ENCODE measurements at regions not wholly inside any gene's neighbourhood (a gene's known extent, or its start where the extent isn't known, plus 50 kb on each side); places are given as distances from the start of the nearest gene placed in this dataset.

DNA sequence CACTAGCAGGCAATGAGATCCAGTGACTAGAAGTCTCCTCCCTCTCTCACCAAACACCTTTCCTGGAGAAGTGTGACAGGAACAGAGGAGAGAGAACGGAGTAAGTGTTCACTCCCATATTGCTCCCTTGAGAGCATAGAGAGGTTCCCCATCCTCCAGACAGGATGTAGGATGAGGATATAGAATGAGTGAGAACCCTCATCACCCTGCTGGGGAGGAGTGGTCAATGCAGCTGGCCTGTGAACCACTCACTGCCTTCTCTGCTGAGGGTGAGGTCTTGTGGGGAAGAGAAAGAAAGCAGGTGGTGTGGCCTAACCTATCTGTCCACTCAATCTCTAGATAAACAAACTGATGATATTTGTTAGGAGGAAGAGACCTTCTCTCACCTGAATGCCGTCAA, 386.6 kb downstream of the PCDH20 start:
- no peak for DNase-seq (ENCODE audit: low read depth)

DNA sequence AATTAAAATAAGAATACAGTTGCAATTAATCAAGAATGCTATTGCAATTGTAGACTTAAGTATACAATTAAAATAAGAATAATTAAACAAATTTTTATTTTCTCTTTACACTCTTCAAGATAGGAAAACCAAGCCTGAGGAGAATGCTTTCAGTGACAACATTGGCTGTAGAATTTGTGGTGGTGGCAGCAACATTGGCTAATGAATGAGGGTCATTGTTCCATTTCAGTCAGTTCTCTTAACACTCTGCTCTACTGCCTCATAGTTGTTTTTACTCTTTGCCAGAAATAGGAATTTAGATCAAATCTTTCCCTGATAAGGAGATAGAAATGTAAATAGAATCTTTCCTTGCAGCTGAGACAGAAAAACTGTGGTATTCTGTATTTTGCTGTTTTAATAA, 391.6 kb downstream of the PCDH20 start:
- no peak for DNase-seq (ENCODE audit: low read depth)

DNA sequence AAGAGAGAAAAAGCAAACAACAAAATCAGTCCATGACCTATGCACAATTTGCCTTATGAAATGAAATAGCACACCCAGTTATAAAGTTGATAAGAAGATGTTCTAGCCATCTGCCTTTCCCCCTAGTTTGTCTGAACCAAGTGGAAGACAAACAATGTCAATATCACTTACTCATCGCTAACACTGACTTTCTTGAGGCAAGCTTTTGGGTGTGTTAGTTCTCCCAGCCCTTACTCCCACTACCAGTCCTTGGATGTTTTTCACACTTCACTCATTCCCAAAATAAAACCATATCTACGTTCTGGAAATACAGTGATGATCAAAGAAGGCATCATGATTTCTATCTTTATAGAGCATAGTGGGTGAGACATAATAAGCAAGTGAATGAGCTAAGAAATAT, 393.8 kb downstream of the PCDH20 start:
- no peak for DNase-seq (ENCODE audit: low read depth)

DNA sequence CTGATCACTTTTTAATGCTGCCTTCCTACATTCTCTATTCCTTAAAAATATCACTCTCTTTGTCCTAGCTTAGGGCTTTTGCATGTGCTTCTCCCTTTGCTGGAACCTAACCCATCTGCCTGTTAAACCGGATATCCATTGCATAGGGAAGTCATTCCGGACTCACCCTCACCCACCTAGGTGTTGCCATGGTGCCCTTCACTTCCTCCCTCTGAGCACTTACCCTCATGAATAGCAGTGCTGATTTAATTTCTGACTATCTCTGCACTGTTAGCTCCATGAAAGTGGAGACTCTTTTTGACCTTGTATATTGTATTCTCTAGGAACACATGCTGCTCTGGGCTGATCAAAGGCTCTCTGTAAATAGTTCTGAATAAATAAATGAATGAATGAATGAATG, 401.9 kb downstream of the PCDH20 start:
- DNase-seq (ENCODE audit: low read depth) = no peak

DNA sequence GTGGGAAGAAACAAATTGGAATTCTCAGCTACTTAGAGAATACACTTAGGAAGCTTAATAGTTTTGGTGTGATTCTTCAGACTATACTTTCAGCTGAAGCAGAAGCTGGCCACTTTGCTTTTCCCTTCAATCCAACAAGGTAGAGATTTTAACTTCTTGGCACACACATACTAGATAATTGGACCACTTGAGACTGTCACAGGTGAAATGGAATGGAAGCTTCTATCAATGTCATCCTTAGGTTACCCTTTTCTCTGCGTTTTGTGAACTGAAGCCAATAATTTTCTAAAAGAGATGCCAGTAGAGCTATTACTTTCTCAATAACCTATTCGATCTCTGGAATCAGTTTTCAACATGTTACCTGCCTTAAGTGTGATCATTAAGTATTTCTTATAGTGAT, 405.3 kb downstream of the PCDH20 start:
- DNase-seq (ENCODE audit: low read depth) = no peak

GRCh38 chr13:61002686-61003085, 413.0 kb downstream of the PCDH20 start:
- DNase-seq (ENCODE audit: low read depth) = no peak

GRCh38 chr13:60990032-60990733, 425.5 kb downstream of the PCDH20 start:
- DNase-seq (ENCODE audit: low read depth) = no peak

DNA sequence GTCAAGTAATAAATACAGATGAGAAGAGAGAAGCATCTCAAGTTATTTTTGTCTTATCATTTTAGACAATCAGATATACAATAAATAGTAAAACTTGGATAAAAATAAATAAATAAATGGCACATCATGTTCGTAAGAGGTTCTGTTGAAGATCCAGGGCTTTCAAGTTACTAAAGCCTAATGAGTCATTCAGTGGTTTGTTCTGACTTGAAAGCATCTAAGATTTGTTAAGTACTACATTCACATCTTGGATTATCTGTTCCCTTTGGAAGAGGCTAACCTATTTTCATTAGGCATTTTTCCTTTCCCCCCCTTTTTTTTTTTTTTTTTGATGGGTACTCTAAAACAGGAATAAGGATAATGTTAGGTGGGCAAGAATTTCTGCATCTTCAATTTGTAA, 429.3 kb downstream of the PCDH20 start:
- DNase-seq (ENCODE audit: low read depth) = no peak

DNA sequence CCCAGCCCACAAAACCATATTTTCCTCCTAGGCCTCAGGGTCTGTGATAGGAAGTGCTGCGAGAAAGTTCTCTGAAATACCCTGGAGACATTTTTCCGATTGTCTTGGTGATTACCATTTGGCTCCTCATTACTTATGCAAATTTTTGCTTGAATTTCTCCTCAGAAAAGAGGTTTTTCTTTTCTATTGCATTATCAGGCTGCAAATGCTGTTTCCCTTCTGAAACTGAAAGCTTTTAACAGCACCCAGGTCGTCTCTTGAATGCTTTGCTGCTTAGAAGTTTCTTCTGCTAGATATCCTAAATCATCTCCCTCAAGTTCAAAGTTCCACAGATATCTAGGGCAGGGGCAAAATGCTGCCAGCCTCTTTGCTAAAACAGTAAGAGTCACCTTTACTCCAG, 434.2 kb downstream of the PCDH20 start:
- no peak for DNase-seq (ENCODE audit: low read depth)

GRCh38 chr13:60976367-60976766, 439.3 kb downstream of the PCDH20 start:
- no peak for DNase-seq (ENCODE audit: low read depth)

DNA sequence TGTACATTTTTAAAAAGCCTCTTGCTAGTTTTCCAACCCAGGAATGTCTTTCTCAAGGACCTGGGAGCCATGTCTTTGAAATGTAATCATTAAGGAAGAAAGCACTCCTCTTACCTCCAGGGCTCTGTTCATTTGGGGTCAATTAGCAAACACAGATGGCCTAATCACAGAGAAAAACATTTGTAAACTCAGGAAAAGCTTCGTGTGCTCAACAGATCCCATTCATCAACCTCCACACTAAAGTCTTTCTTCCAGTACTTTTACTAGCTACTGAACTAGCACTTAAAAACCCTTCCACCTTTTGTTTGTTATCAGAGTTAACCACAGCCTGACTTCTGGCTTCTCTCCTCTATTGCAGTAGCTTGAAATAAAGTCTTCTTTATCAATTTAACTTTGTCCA, 441.4 kb downstream of the PCDH20 start:
- no peak for DNase-seq (ENCODE audit: low read depth)

- DNase-seq (ENCODE audit: low read depth) = no peak
These were observed 442.1 kb downstream of the PCDH20 start for GRCh38 chr13:60973529-60973928.

DNA sequence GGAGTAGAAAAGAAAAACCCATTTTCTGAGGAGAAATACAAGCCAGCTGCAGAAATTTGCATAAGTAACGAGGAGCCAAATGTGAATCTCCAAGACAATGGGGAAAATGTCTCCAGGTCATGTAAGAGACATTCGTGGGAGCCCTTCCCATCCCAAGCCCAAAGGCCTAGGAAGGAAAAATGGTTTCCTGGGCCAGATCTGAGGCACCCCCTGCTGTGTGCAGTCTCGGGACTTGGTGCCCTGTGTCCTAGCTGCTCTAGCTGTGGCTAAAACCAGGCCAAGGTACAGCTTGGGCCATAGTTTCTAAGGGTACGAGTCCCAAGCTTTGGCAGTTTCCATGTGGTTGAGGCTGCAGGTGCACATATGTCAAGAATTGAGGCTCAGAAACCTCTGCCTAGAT, 444.9 kb downstream of the PCDH20 start:
- DNase-seq (ENCODE audit: low read depth) = no peak

- DNase-seq (ENCODE audit: low read depth) = no peak
These were observed 446.0 kb downstream of the PCDH20 start for GRCh38 chr13:60969656-60970055.

DNA sequence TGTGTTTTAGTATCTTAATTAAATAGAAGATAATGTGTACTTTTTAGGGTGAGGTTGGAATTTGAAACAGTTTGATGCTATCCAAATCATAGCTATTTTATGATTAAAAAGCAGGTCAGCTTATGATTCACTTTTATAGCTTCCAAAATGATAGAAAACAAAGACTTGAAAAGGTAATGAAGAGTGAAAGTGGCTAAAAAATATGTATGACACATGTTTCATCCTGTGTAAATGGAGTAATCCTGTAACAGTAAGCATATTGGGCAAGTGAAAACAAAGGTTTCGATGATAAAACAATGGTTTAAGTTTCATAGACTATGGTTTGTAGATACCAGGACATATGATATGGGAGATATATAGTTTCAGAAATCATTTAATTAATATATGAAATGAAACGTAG, 456.2 kb downstream of the PCDH20 start:
- DNase-seq (ENCODE audit: low read depth) = no peak

DNA sequence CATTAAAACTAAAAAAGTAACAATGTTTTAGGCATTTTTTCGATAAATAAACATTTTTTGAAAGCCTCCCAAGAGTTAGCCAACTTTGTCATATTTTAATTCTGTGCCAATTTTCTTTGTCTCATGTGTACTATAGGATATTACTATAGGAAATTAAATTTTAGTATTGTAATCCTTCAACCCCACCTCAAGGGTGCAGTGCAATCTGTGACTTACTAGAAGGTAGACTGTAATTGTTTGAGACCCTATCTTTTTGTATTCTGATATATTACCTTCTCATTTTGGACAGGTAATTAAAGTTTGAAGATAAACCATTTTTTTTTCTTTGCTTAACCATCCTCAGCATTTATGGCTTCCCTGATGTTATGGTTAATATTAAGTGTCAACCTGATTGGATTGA, 457.8 kb downstream of the PCDH20 start:
- no peak for DNase-seq (ENCODE audit: low read depth)

GRCh38 chr13:60945396-60945795, 470.3 kb downstream of the PCDH20 start:
- DNase-seq (ENCODE audit: low read depth) = no peak

GRCh38 chr13:60944863-60945262, 470.8 kb downstream of the PCDH20 start:
- no peak for DNase-seq (ENCODE audit: low read depth)

- DNase-seq (ENCODE audit: low read depth) = no peak
These were observed 471.6 kb downstream of the PCDH20 start for GRCh38 chr13:60944016-60944415.

GRCh38 chr13:60936281-60936680, 479.4 kb downstream of the PCDH20 start:
- no peak for DNase-seq (ENCODE audit: low read depth)

DNA sequence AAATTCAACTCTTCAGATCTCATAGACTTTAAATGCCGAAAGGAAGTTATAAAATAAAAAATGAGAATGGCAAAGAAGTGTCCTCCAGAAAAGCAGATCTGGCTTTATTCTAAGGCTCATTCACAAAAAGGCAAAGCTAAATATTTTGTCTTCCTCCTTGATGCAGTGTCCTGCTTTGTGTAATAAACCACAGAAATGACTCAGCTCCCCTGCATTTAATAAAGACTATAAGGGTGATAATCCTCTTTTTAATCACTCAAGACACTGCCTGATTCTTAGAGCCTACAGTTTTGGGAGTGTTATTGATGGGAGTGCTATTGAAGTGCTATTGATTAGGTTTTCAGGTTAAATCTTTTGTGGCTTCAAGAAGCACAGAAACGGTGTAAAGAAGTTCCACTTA, 482.0 kb downstream of the PCDH20 start:
- DNase-seq (ENCODE audit: low read depth) = no peak

- no peak for DNase-seq (ENCODE audit: low read depth)
These were observed 483.6 kb downstream of the PCDH20 start for GRCh38 chr13:60931858-60932546.

GRCh38 chr13:60925686-60926085, 490.0 kb downstream of the PCDH20 start:
- no peak for DNase-seq (ENCODE audit: low read depth)

GRCh38 chr13:60924856-60925255, 490.8 kb downstream of the PCDH20 start:
- no peak for DNase-seq (ENCODE audit: low read depth)

Measured in RPMI7951 (cell line).